ENCODE measurements at regions not wholly inside any gene's neighbourhood (a gene's known extent, or its start where the extent isn't known, plus 50 kb on each side); places are given as distances from the start of the nearest gene placed in this dataset.

- intact Hi-C loops (cut with DNase I, micrococcal nuclease), result no loop called here
- ATAC-seq, result no peak
- DNase-seq, result no peak
These were observed 286.9 kb upstream of the ATP10B start for GRCh38 chr5:161138751-161139455.

GRCh38 chr5:161134956-161135355 lies 282.9 kb upstream of the ATP10B start:
- DNase-seq, result no peak
- ATAC-seq, result no peak
- intact Hi-C loops (cut with DNase I, micrococcal nuclease), result no loop called here

GRCh38 chr5:161134083-161134482 lies 282.1 kb upstream of the ATP10B start:
- no peak for ATAC-seq
- no peak for DNase-seq
- intact Hi-C loops (cut with DNase I, micrococcal nuclease), result no loop called here

GRCh38 chr5:161115941-161116340 lies 263.9 kb upstream of the ATP10B start:
- ATAC-seq (no peak), DNase-seq (no peak)
- intact Hi-C loops (cut with DNase I, micrococcal nuclease), result no loop called here

GRCh38 chr5:161112371-161112770 lies 260.4 kb upstream of the ATP10B start:
- intact Hi-C loops (cut with DNase I, micrococcal nuclease), result no loop called here
- ATAC-seq (no peak), DNase-seq (no peak)

- ATAC-seq (no peak), DNase-seq (no peak)
- intact Hi-C loops (cut with DNase I, micrococcal nuclease), result no loop called here
These were observed 253.5 kb upstream of the ATP10B start for GRCh38 chr5:161105525-161105924.

- ATAC-seq (no peak), DNase-seq (no peak)
- intact Hi-C loops (cut with DNase I, micrococcal nuclease), result no loop called here
These were observed 246.5 kb upstream of the ATP10B start for GRCh38 chr5:161098516-161098915.

- DNase-seq (no peak), ATAC-seq (no peak)
These were observed 244.6 kb upstream of the ATP10B start for GRCh38 chr5:161096581-161096980.

GRCh38 chr5:161095953-161096352 lies 243.9 kb upstream of the ATP10B start:
- ATAC-seq, result no peak
- intact Hi-C loops (cut with DNase I, micrococcal nuclease), result no loop called here

More at GRCh38 chr5:161096581-161096980, 244.6 kb upstream of the ATP10B start:
- intact Hi-C loops (cut with DNase I, micrococcal nuclease), result no loop called here

GRCh38 chr5:161094411-161094810 lies 242.4 kb upstream of the ATP10B start:
- ATAC-seq (no peak), DNase-seq (no peak)
- intact Hi-C loops (cut with DNase I, micrococcal nuclease), result no loop called here

More at GRCh38 chr5:161095953-161096352, 243.9 kb upstream of the ATP10B start:
- DNase-seq, result no peak

- DNase-seq (no peak), ATAC-seq (no peak)
- intact Hi-C loops (cut with DNase I, micrococcal nuclease), result no loop called here
These were observed 241.1 kb upstream of the ATP10B start for GRCh38 chr5:161093100-161093499.

GRCh38 chr5:161089569-161089968 lies 237.6 kb upstream of the ATP10B start:
- ATAC-seq (no peak), DNase-seq (no peak)
- intact Hi-C loops (cut with DNase I, micrococcal nuclease), result no loop called here

- no peak for ATAC-seq
- intact Hi-C loops (cut with DNase I, micrococcal nuclease), result no loop called here
- DNase-seq, result no peak
These were observed 234.4 kb upstream of the ATP10B start for GRCh38 chr5:161086461-161086860.

- intact Hi-C loops (cut with DNase I, micrococcal nuclease), result no loop called here
- ATAC-seq (no peak), DNase-seq (no peak)
These were observed 233.0 kb upstream of the ATP10B start for GRCh38 chr5:161085056-161085455.

- intact Hi-C loops (cut with DNase I, micrococcal nuclease), result no loop called here
- ATAC-seq (no peak), DNase-seq (no peak)
These were observed 232.1 kb upstream of the ATP10B start for GRCh38 chr5:161084115-161084514.

- ATAC-seq, result no peak
These were observed 226.8 kb upstream of the ATP10B start for GRCh38 chr5:161078793-161079192.

GRCh38 chr5:161077936-161078545 lies 226.0 kb upstream of the ATP10B start:
- intact Hi-C loops (cut with DNase I, micrococcal nuclease), result no loop called here
- ATAC-seq, result no peak

More at GRCh38 chr5:161078793-161079192, 226.8 kb upstream of the ATP10B start:
- intact Hi-C loops (cut with DNase I, micrococcal nuclease), result no loop called here
- DNase-seq, result no peak

GRCh38 chr5:161077496-161077895 lies 225.5 kb upstream of the ATP10B start:
- DNase-seq (no peak), ATAC-seq (no peak)
- intact Hi-C loops (cut with DNase I, micrococcal nuclease), result no loop called here

More at GRCh38 chr5:161077936-161078545, 226.0 kb upstream of the ATP10B start:
- no peak for DNase-seq

GRCh38 chr5:161064781-161065180 lies 212.8 kb upstream of the ATP10B start:
- DNase-seq (no peak), ATAC-seq (no peak)
- intact Hi-C loops (cut with DNase I, micrococcal nuclease), result no loop called here

GRCh38 chr5:161064297-161064696 lies 212.3 kb upstream of the ATP10B start:
- no peak for ATAC-seq
- DNase-seq, result no peak
- intact Hi-C loops (cut with DNase I, micrococcal nuclease), result no loop called here

- DNase-seq (no peak), ATAC-seq (no peak)
- intact Hi-C loops (cut with DNase I, micrococcal nuclease), result no loop called here
These were observed 206.8 kb upstream of the ATP10B start for GRCh38 chr5:161058781-161059180.

All from left colon (tissue), 2 donors.